ENCODE measurements at regions not wholly inside any gene's neighbourhood (a gene's known extent, or its start where the extent isn't known, plus 50 kb on each side); places are given as distances from the start of the nearest gene placed in this dataset.

- no peak overlapping the region for H3K27ac ChIP-seq (ENCODE audit: low read depth in 1 of 3, low read length in 2 of 3)
- H3K4me3 ChIP-seq (ENCODE audit: low read depth in 1 of 3, low read length in 3 of 3) = no peak overlapping the region
- H3K9me3 ChIP-seq (ENCODE audit: control insufficient read depth in 2 of 2, insufficient read depth in 1 of 2, low read depth in 1 of 2, low read length in 1 of 2) = no peaks in the 10 kb centered on the region
- H3K4me1 ChIP-seq (ENCODE audit: control insufficient read depth in 3 of 3, insufficient read depth in 2 of 3, low read depth in 1 of 3, low read length in 2 of 3) = no peaks in the 10 kb centered on the region
- FAIRE-seq = no peak
- no peaks in the 10 kb centered on the region for H3K27me3 ChIP-seq (ENCODE audit: control insufficient read depth in 3 of 3, insufficient read depth in 3 of 3, low read length in 3 of 3)
- no peaks in the 10 kb centered on the region for H3K36me3 ChIP-seq (ENCODE audit: control insufficient read depth in 3 of 3, insufficient read depth in 2 of 3, low read depth in 1 of 3, low read length in 3 of 3)
- no peak for DNase-seq
Measured at GRCh38 chr18:28766721-28767120, 589.8 kb upstream of the CDH2 start.

GRCh38 chr18:28766027-28766426 is 589.1 kb upstream of the CDH2 start:
- no peak overlapping the region for H3K27ac ChIP-seq (ENCODE audit: low read depth in 1 of 3, low read length in 2 of 3)
- no peaks in the 10 kb centered on the region for H3K9me3 ChIP-seq (ENCODE audit: control insufficient read depth in 2 of 2, insufficient read depth in 1 of 2, low read depth in 1 of 2, low read length in 1 of 2)
- no peak for FAIRE-seq
- 83 to 91% (median 86%) methylated on average over 2 of the region's 2 CpGs for WGBS, 3 donors
- H3K4me3 ChIP-seq (ENCODE audit: low read depth in 1 of 3, low read length in 3 of 3) = no peak overlapping the region
- no peaks in the 10 kb centered on the region for H3K4me1 ChIP-seq (ENCODE audit: control insufficient read depth in 3 of 3, insufficient read depth in 2 of 3, low read depth in 1 of 3, low read length in 2 of 3)
- no peaks in the 10 kb centered on the region for H3K36me3 ChIP-seq (ENCODE audit: control insufficient read depth in 3 of 3, insufficient read depth in 2 of 3, low read depth in 1 of 3, low read length in 3 of 3)
- no peak for DNase-seq
- no peaks in the 10 kb centered on the region for H3K27me3 ChIP-seq (ENCODE audit: control insufficient read depth in 3 of 3, insufficient read depth in 3 of 3, low read length in 3 of 3)

GRCh38 chr18:28760299-28760698 is 583.4 kb upstream of the CDH2 start:
- FAIRE-seq (no peak), DNase-seq (no peak)
- Histone ChIP-seq H3K27me3 (ENCODE audit: control insufficient read depth in 3 of 3, insufficient read depth in 3 of 3, low read length in 3 of 3) (no peaks in the 10 kb centered on the region), H3K4me1 (ENCODE audit: control insufficient read depth in 3 of 3, insufficient read depth in 2 of 3, low read depth in 1 of 3, low read length in 2 of 3) (no peaks in the 10 kb centered on the region), H3K27ac (ENCODE audit: low read depth in 1 of 3, low read length in 2 of 3) (no peak overlapping the region), H3K4me3 (ENCODE audit: low read depth in 1 of 3, low read length in 3 of 3) (no peak overlapping the region), H3K36me3 (ENCODE audit: control insufficient read depth in 3 of 3, insufficient read depth in 2 of 3, low read depth in 1 of 3, low read length in 3 of 3) (no peaks in the 10 kb centered on the region), H3K9me3 (ENCODE audit: control insufficient read depth in 2 of 2, insufficient read depth in 1 of 2, low read depth in 1 of 2, low read length in 1 of 2) (no peaks in the 10 kb centered on the region)
- WGBS, 3 donors = 76 to 89% (median 83%) methylated on average over 5 of the region's 5 CpGs

- no peaks in the 10 kb centered on the region for H3K27me3 ChIP-seq (ENCODE audit: control insufficient read depth in 3 of 3, insufficient read depth in 3 of 3, low read length in 3 of 3)
- H3K9me3 ChIP-seq (ENCODE audit: control insufficient read depth in 2 of 2, insufficient read depth in 1 of 2, low read depth in 1 of 2, low read length in 1 of 2) = no peaks in the 10 kb centered on the region
- 88 to 92% (median 89%) methylated on average over 3 of the region's 3 CpGs for WGBS, 3 donors
- H3K4me1 ChIP-seq (ENCODE audit: control insufficient read depth in 3 of 3, insufficient read depth in 2 of 3, low read depth in 1 of 3, low read length in 2 of 3) = no peaks in the 10 kb centered on the region
- no peak overlapping the region for H3K27ac ChIP-seq (ENCODE audit: low read depth in 1 of 3, low read length in 2 of 3)
- FAIRE-seq (no peak), DNase-seq (no peak)
- no peaks in the 10 kb centered on the region for H3K36me3 ChIP-seq (ENCODE audit: control insufficient read depth in 3 of 3, insufficient read depth in 2 of 3, low read depth in 1 of 3, low read length in 3 of 3)
- H3K4me3 ChIP-seq (ENCODE audit: low read depth in 1 of 3, low read length in 3 of 3) = no peak overlapping the region
Measured at GRCh38 chr18:28757466-28758008, 580.6 kb upstream of the CDH2 start.

GRCh38 chr18:28743115-28743514 is 566.2 kb upstream of the CDH2 start:
- DNase-seq (no peak), FAIRE-seq (no peak)
- Histone ChIP-seq H3K36me3 (ENCODE audit: control insufficient read depth in 3 of 3, insufficient read depth in 2 of 3, low read depth in 1 of 3, low read length in 3 of 3) (no peaks in the 10 kb centered on the region), H3K4me1 (ENCODE audit: control insufficient read depth in 3 of 3, insufficient read depth in 2 of 3, low read depth in 1 of 3, low read length in 2 of 3) (no peaks in the 10 kb centered on the region), H3K9me3 (ENCODE audit: control insufficient read depth in 2 of 2, insufficient read depth in 1 of 2, low read depth in 1 of 2, low read length in 1 of 2) (no peaks in the 10 kb centered on the region), H3K4me3 (ENCODE audit: low read depth in 1 of 3, low read length in 3 of 3) (no peak overlapping the region), H3K27me3 (ENCODE audit: control insufficient read depth in 3 of 3, insufficient read depth in 3 of 3, low read length in 3 of 3) (no peaks in the 10 kb centered on the region), H3K27ac (ENCODE audit: low read depth in 1 of 3, low read length in 2 of 3) (no peak overlapping the region)
- WGBS, 3 donors = 84 to 88% (median 88%) methylated on average over 4 of the region's 4 CpGs

- Histone ChIP-seq H3K9me3 (ENCODE audit: control insufficient read depth in 2 of 2, insufficient read depth in 1 of 2, low read depth in 1 of 2, low read length in 1 of 2) (no peaks in the 10 kb centered on the region), H3K4me3 (ENCODE audit: low read depth in 1 of 3, low read length in 3 of 3) (no peak overlapping the region), H3K36me3 (ENCODE audit: control insufficient read depth in 3 of 3, insufficient read depth in 2 of 3, low read depth in 1 of 3, low read length in 3 of 3) (no peaks in the 10 kb centered on the region), H3K4me1 (ENCODE audit: control insufficient read depth in 3 of 3, insufficient read depth in 2 of 3, low read depth in 1 of 3, low read length in 2 of 3) (no peaks in the 10 kb centered on the region), H3K27me3 (ENCODE audit: control insufficient read depth in 3 of 3, insufficient read depth in 3 of 3, low read length in 3 of 3) (no peaks in the 10 kb centered on the region), H3K27ac (ENCODE audit: low read depth in 1 of 3, low read length in 2 of 3) (no peak overlapping the region)
- WGBS, 3 donors = 92 to 97% (median 97%) methylated on average over 1 of the region's 1 CpG
- no peak for DNase-seq
- FAIRE-seq = no peak
Measured at GRCh38 chr18:28740575-28740974, 563.6 kb upstream of the CDH2 start.

GRCh38 chr18:28736951-28737350 is 560.0 kb upstream of the CDH2 start:
- Histone ChIP-seq H3K36me3 (ENCODE audit: control insufficient read depth in 3 of 3, insufficient read depth in 2 of 3, low read depth in 1 of 3, low read length in 3 of 3) (no peaks in the 10 kb centered on the region), H3K4me3 (ENCODE audit: low read depth in 1 of 3, low read length in 3 of 3) (no peak overlapping the region), H3K27ac (ENCODE audit: low read depth in 1 of 3, low read length in 2 of 3) (no peak overlapping the region), H3K27me3 (ENCODE audit: control insufficient read depth in 3 of 3, insufficient read depth in 3 of 3, low read length in 3 of 3) (no peaks in the 10 kb centered on the region), H3K4me1 (ENCODE audit: control insufficient read depth in 3 of 3, insufficient read depth in 2 of 3, low read depth in 1 of 3, low read length in 2 of 3) (no peaks in the 10 kb centered on the region), H3K9me3 (ENCODE audit: control insufficient read depth in 2 of 2, insufficient read depth in 1 of 2, low read depth in 1 of 2, low read length in 1 of 2) (no peaks in the 10 kb centered on the region)
- no peak for FAIRE-seq
- DNase-seq = no peak

- no peaks in the 10 kb centered on the region for H3K9me3 ChIP-seq (ENCODE audit: control insufficient read depth in 2 of 2, insufficient read depth in 1 of 2, low read depth in 1 of 2, low read length in 1 of 2)
- no peaks in the 10 kb centered on the region for H3K27me3 ChIP-seq (ENCODE audit: control insufficient read depth in 3 of 3, insufficient read depth in 3 of 3, low read length in 3 of 3)
- no peak overlapping the region for H3K27ac ChIP-seq (ENCODE audit: low read depth in 1 of 3, low read length in 2 of 3)
- H3K36me3 ChIP-seq (ENCODE audit: control insufficient read depth in 3 of 3, insufficient read depth in 2 of 3, low read depth in 1 of 3, low read length in 3 of 3) = no peaks in the 10 kb centered on the region
- FAIRE-seq = no peak
- H3K4me1 ChIP-seq (ENCODE audit: control insufficient read depth in 3 of 3, insufficient read depth in 2 of 3, low read depth in 1 of 3, low read length in 2 of 3) = no peaks in the 10 kb centered on the region
- WGBS, 3 donors = 81 to 86% (median 83%) methylated on average over 2 of the region's 2 CpGs
- H3K4me3 ChIP-seq (ENCODE audit: low read depth in 1 of 3, low read length in 3 of 3) = no peak overlapping the region
- DNase-seq = no peak
Measured at GRCh38 chr18:28736223-28736622, 559.3 kb upstream of the CDH2 start.

- no peaks in the 10 kb centered on the region for H3K36me3 ChIP-seq (ENCODE audit: control insufficient read depth in 3 of 3, insufficient read depth in 2 of 3, low read depth in 1 of 3, low read length in 3 of 3)
- no peak overlapping the region for H3K27ac ChIP-seq (ENCODE audit: low read depth in 1 of 3, low read length in 2 of 3)
- no peaks in the 10 kb centered on the region for H3K27me3 ChIP-seq (ENCODE audit: control insufficient read depth in 3 of 3, insufficient read depth in 3 of 3, low read length in 3 of 3)
- no peaks in the 10 kb centered on the region for H3K9me3 ChIP-seq (ENCODE audit: control insufficient read depth in 2 of 2, insufficient read depth in 1 of 2, low read depth in 1 of 2, low read length in 1 of 2)
- 17 to 49% (median 37%) methylated on average over 2 of the region's 2 CpGs for WGBS, 3 donors
- H3K4me3 ChIP-seq (ENCODE audit: low read depth in 1 of 3, low read length in 3 of 3) = no peak overlapping the region
- DNase-seq = peak; percentile 4 to 65
- no peaks in the 10 kb centered on the region for H3K4me1 ChIP-seq (ENCODE audit: control insufficient read depth in 3 of 3, insufficient read depth in 2 of 3, low read depth in 1 of 3, low read length in 2 of 3)
- no peak for FAIRE-seq
Measured at GRCh38 chr18:28735731-28736130, 558.8 kb upstream of the CDH2 start.

Data from small intestine (tissue), 7 donors.